HepG2 (cell line): ENCODE measurements at regions not wholly inside any gene's neighbourhood (a gene's known extent, or its start where the extent isn't known, plus 50 kb on each side); places are given as distances from the start of the nearest gene placed in this dataset.
"Not testable (repeated sequence)": the region's sequence is repeated elsewhere in the genome, so short reads cannot be mapped to it uniquely, and the experiment has no call there.

Experiments
- ATAD3A ChIP-seq: sonication (generic); formaldehyde crosslinking; IDR thresholded peaks from 2 replicates; pipeline ENCODE4 v1.4.0; 2020; ENCODE audit warnings: missing genetic modification reagents
- EP300 ChIP-seq, 3 experiments: sonication (generic) in 1 of 3; formaldehyde crosslinking in 1 of 3; IDR thresholded peaks; 2 replicates each; pipeline versions ENCODE4 v1.5.1 to v1.6.1; 2011 to 2020; ENCODE audit warnings: low read depth in 2 of 3, low read length in 2 of 3, borderline replicate concordance in 1 of 3, improper control_type of control experiment in 1 of 3, mild to moderate bottlenecking in 1 of 3, missing genetic modification reagents in 1 of 3, moderate library complexity in 1 of 3
- NR2F1 ChIP-seq, 2 experiments: fragments of 450-650 bp in 1 of 2; formaldehyde crosslinking in 1 of 2; IDR thresholded peaks; 2 replicates each; pipeline versions ENCODE4 v1.5.0 to v1.6.1; 2016 to 2020; ENCODE audit warnings: mild to moderate bottlenecking in 1 of 2, missing compliant biosample characterization in 1 of 2, missing genetic modification reagents in 1 of 2, moderate library complexity in 1 of 2
- PHF5A ChIP-seq: IDR thresholded peaks from one replicate; pipeline ENCODE4 v1.6.1; 2018; ENCODE audit warnings: low read depth, missing genetic modification reagents; ENCODE audit not compliant: unreplicated experiment
- TBP ChIP-seq: sonication (generic); formaldehyde crosslinking; IDR thresholded peaks from 2 replicates; pipeline ENCODE4 v1.5.0; 2020; ENCODE audit warnings: missing genetic modification reagents
- YY1 ChIP-seq: IDR thresholded peaks from 2 replicates; pipeline ENCODE4 v1.6.1; 2011; ENCODE audit warnings: low read length, low read depth, moderate library complexity, mild to moderate bottlenecking; ENCODE audit not compliant: insufficient read depth, insufficient replicate concordance
- ZNF776 ChIP-seq: sonication (generic); formaldehyde crosslinking; IDR thresholded peaks from 2 replicates; pipeline ENCODE4 v1.4.0; 2020; ENCODE audit warnings: mild to moderate bottlenecking, missing genetic modification reagents
- TF ChIP-seq, protein P1 (sequence below): sonication (generic); formaldehyde crosslinking; IDR thresholded peaks from 2 replicates; pipeline ENCODE4 v1.4.0; 2020; ENCODE audit warnings: missing genetic modification reagents, mild to moderate bottlenecking, borderline replicate concordance
- TF ChIP-seq, protein P2 (sequence below): IDR thresholded peaks from 2 replicates; pipeline ENCODE4 v1.6.1; 2012; ENCODE audit warnings: low read depth, low read length, improper control_type of control experiment

DNA sequence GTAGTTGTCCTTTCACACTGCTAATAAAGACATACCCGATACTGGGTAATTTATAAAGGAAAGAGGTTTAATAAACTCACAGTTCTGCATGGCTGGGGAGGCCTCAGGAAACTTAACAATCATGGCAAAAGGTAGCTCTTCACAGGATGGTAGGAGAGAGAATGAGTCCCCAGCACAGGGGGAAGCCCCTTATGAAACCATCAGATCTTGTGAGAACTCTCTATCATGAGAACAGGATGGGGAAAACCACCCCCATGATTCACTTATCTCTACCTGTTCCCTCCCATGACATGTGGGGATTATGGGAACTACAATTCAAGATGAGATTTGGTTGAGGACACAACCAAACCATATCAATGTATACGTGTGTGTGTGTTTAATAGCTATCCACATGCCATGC, 983.1 kb downstream of the C4orf33 start:
- TF ChIP-seq EP300 (IDR thresholded peaks at IDR 0.05; ENCODE audit: low read depth in 2 of 2, low read length in 2 of 2); EP300 (CRISPR knock-in tag; IDR thresholded peaks at IDR 0.05; ENCODE audit: borderline replicate concordance); ATAD3A; YY1; NR2F1 (CRISPR knock-in tag; IDR thresholded peaks at IDR 0.05); TBP (CRISPR knock-in tag); ZNF776 (CRISPR knock-in tag); PHF5A: not testable (repeated sequence)
- TF ChIP-seq, protein P1, sequence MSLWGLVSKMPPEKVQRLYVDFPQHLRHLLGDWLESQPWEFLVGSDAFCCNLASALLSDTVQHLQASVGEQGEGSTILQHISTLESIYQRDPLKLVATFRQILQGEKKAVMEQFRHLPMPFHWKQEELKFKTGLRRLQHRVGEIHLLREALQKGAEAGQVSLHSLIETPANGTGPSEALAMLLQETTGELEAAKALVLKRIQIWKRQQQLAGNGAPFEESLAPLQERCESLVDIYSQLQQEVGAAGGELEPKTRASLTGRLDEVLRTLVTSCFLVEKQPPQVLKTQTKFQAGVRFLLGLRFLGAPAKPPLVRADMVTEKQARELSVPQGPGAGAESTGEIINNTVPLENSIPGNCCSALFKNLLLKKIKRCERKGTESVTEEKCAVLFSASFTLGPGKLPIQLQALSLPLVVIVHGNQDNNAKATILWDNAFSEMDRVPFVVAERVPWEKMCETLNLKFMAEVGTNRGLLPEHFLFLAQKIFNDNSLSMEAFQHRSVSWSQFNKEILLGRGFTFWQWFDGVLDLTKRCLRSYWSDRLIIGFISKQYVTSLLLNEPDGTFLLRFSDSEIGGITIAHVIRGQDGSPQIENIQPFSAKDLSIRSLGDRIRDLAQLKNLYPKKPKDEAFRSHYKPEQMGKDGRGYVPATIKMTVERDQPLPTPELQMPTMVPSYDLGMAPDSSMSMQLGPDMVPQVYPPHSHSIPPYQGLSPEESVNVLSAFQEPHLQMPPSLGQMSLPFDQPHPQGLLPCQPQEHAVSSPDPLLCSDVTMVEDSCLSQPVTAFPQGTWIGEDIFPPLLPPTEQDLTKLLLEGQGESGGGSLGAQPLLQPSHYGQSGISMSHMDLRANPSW: not testable (repeated sequence)
- TF ChIP-seq, protein P2, sequence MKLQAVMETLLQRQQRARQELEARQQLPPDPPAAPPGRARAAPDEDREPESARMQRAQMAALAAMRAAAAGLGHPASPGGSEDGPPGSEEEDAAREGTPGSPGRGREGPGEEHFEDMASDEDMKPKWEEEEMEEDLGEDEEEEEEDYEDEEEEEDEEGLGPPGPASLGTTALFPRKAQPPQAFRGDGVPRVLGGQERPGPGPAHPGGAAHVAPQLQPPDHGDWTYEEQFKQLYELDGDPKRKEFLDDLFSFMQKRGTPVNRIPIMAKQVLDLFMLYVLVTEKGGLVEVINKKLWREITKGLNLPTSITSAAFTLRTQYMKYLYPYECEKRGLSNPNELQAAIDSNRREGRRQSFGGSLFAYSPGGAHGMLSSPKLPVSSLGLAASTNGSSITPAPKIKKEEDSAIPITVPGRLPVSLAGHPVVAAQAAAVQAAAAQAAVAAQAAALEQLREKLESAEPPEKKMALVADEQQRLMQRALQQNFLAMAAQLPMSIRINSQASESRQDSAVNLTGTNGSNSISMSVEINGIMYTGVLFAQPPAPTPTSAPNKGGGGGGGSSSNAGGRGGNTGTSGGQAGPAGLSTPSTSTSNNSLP: not testable (repeated sequence)
